ENCODE measurements at regions not wholly inside any gene's neighbourhood (a gene's known extent, or its start where the extent isn't known, plus 50 kb on each side); places are given as distances from the start of the nearest gene placed in this dataset.

DNA sequence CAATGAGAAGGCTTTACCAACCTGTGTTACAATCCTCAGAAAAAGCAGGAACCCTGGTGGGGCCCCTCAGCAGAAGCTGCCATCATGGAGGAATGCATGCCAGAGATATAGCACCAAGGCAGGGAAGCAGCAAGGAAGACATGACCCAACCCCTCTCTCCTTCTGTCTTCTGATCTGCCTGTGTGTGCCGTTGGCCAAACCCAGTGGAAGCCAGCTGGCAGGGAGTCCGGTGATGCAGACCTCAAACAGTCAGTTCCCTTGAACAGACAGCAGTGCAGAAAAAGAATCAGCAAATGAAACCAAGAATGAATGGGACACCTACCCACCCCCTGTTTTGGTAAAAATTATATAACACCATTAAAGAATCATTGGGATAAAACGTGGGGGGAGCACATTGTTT lies 234.2 kb downstream of the ZNF608 start:
- Histone ChIP-seq H3K79me2 (ENCODE audit: insufficient read depth, low read length) (no peaks in the 10 kb centered on the region), H4K20me1 (ENCODE audit: insufficient read depth, low read length) (no peaks in the 10 kb centered on the region), H3K27ac (ENCODE audit: extremely low read length, insufficient read depth, low read length) (no peak overlapping the region), H3K4me2 (ENCODE audit: low read depth, low read length) (no peak overlapping the region), H3K9me3 (ENCODE audit: low read length) (no peaks in the 10 kb centered on the region), H2AFZ (ENCODE audit: low read length) (no peak overlapping the region), H3K4me1 (ENCODE audit: insufficient read depth, low read length) (no peaks in the 10 kb centered on the region), H3K27me3 (ENCODE audit: control insufficient read depth in 1 of 2, insufficient read depth in 2 of 2, low read length in 2 of 2) (peaks cover 0 to 1% of the 10 kb centered on the region in 2 experiments; a peak in 1 of 5 replicates), H3K9ac (ENCODE audit: insufficient read depth, low read depth, low read length) (no peak overlapping the region), H3K36me3 (replicated peaks in 1 of 2; ENCODE audit: control insufficient read depth in 1 of 2, insufficient read depth in 2 of 2, low read length in 2 of 2) (no peaks in the 10 kb centered on the region), H3K4me3 (replicated peaks in 1 of 3; ENCODE audit: insufficient read depth in 1 of 3, low read depth in 2 of 3, low read length in 3 of 3) (no peak overlapping the region)
- no peak for ATAC-seq
- in situ Hi-C loops (cut with HindIII; ENCODE audit: extremely low pct_ligation_motif_present, low pct_unique_long_range_greater_than_20kb) (no loop called here), intact Hi-C loops (cut with micrococcal nuclease; ENCODE audit: unreplicated experiment) (no loop called here)
- 21% methylated on average over 3 of the region's 3 CpGs for WGBS (ENCODE audit: low lambda C conversion rate)
- ChIA-PET CTCF (ENCODE audit: low intra/inter-chr PET ratio, low total read pairs) (no interaction called here), POLR2A (no interaction called here)
- no TSS peak for BruUV-seq (replicated peaks)
- DNase-seq (ENCODE audit: low spot score), result no peak
- FAIRE-seq, result no peak
- TF ChIP-seq AHR (CRISPR knock-in tag; IDR thresholded peaks at IDR 0.05), result no peak
- no peak for TF ChIP-seq FOXP1 (IDR thresholded peaks at IDR 0.05)
- no peak for TF ChIP-seq FOXP1 (CRISPR knock-in tag; IDR thresholded peaks at IDR 0.05)
- TF ChIP-seq ZNF205 (CRISPR knock-in tag; IDR thresholded peaks at IDR 0.05), result no peak
- TF ChIP-seq, protein P1, sequence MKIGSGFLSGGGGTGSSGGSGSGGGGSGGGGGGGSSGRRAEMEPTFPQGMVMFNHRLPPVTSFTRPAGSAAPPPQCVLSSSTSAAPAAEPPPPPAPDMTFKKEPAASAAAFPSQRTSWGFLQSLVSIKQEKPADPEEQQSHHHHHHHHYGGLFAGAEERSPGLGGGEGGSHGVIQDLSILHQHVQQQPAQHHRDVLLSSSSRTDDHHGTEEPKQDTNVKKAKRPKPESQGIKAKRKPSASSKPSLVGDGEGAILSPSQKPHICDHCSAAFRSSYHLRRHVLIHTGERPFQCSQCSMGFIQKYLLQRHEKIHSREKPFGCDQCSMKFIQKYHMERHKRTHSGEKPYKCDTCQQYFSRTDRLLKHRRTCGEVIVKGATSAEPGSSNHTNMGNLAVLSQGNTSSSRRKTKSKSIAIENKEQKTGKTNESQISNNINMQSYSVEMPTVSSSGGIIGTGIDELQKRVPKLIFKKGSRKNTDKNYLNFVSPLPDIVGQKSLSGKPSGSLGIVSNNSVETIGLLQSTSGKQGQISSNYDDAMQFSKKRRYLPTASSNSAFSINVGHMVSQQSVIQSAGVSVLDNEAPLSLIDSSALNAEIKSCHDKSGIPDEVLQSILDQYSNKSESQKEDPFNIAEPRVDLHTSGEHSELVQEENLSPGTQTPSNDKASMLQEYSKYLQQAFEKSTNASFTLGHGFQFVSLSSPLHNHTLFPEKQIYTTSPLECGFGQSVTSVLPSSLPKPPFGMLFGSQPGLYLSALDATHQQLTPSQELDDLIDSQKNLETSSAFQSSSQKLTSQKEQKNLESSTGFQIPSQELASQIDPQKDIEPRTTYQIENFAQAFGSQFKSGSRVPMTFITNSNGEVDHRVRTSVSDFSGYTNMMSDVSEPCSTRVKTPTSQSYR (CRISPR knock-in tag; IDR thresholded peaks at IDR 0.05; ENCODE audit: borderline replicate concordance), result no peak
- TF ChIP-seq, protein P2, sequence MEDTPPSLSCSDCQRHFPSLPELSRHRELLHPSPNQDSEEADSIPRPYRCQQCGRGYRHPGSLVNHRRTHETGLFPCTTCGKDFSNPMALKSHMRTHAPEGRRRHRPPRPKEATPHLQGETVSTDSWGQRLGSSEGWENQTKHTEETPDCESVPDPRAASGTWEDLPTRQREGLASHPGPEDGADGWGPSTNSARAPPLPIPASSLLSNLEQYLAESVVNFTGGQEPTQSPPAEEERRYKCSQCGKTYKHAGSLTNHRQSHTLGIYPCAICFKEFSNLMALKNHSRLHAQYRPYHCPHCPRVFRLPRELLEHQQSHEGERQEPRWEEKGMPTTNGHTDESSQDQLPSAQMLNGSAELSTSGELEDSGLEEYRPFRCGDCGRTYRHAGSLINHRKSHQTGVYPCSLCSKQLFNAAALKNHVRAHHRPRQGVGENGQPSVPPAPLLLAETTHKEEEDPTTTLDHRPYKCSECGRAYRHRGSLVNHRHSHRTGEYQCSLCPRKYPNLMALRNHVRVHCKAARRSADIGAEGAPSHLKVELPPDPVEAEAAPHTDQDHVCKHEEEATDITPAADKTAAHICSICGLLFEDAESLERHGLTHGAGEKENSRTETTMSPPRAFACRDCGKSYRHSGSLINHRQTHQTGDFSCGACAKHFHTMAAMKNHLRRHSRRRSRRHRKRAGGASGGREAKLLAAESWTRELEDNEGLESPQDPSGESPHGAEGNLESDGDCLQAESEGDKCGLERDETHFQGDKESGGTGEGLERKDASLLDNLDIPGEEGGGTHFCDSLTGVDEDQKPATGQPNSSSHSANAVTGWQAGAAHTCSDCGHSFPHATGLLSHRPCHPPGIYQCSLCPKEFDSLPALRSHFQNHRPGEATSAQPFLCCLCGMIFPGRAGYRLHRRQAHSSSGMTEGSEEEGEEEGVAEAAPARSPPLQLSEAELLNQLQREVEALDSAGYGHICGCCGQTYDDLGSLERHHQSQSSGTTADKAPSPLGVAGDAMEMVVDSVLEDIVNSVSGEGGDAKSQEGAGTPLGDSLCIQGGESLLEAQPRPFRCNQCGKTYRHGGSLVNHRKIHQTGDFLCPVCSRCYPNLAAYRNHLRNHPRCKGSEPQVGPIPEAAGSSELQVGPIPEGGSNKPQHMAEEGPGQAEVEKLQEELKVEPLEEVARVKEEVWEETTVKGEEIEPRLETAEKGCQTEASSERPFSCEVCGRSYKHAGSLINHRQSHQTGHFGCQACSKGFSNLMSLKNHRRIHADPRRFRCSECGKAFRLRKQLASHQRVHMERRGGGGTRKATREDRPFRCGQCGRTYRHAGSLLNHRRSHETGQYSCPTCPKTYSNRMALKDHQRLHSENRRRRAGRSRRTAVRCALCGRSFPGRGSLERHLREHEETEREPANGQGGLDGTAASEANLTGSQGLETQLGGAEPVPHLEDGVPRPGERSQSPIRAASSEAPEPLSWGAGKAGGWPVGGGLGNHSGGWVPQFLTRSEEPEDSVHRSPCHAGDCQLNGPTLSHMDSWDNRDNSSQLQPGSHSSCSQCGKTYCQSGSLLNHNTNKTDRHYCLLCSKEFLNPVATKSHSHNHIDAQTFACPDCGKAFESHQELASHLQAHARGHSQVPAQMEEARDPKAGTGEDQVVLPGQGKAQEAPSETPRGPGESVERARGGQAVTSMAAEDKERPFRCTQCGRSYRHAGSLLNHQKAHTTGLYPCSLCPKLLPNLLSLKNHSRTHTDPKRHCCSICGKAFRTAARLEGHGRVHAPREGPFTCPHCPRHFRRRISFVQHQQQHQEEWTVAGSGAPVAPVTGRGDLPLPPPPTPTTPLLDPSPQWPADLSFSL (CRISPR knock-in tag; IDR thresholded peaks at IDR 0.05), result no peak
- no peak for TF ChIP-seq ZNF672 (CRISPR knock-in tag; IDR thresholded peaks at IDR 0.05)
- no peak for TF ChIP-seq NFKB2 (CRISPR knock-in tag; IDR thresholded peaks at IDR 0.05; ENCODE audit: borderline replicate concordance)
- no peak for TF ChIP-seq SIN3A (IDR thresholded peaks at IDR 0.05; ENCODE audit: borderline replicate concordance, low read depth, low read length)
- TF ChIP-seq, protein P3, sequence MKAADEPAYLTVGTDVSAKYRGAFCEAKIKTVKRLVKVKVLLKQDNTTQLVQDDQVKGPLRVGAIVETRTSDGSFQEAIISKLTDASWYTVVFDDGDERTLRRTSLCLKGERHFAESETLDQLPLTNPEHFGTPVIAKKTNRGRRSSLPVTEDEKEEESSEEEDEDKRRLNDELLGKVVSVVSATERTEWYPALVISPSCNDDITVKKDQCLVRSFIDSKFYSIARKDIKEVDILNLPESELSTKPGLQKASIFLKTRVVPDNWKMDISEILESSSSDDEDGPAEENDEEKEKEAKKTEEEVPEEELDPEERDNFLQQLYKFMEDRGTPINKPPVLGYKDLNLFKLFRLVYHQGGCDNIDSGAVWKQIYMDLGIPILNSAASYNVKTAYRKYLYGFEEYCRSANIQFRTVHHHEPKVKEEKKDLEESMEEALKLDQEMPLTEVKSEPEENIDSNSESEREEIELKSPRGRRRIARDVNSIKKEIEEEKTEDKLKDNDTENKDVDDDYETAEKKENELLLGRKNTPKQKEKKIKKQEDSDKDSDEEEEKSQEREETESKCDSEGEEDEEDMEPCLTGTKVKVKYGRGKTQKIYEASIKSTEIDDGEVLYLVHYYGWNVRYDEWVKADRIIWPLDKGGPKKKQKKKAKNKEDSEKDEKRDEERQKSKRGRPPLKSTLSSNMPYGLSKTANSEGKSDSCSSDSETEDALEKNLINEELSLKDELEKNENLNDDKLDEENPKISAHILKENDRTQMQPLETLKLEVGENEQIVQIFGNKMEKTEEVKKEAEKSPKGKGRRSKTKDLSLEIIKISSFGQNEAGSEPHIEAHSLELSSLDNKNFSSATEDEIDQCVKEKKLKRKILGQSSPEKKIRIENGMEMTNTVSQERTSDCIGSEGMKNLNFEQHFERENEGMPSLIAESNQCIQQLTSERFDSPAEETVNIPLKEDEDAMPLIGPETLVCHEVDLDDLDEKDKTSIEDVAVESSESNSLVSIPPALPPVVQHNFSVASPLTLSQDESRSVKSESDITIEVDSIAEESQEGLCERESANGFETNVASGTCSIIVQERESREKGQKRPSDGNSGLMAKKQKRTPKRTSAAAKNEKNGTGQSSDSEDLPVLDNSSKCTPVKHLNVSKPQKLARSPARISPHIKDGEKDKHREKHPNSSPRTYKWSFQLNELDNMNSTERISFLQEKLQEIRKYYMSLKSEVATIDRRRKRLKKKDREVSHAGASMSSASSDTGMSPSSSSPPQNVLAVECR (CRISPR knock-in tag; IDR thresholded peaks at IDR 0.05; ENCODE audit: borderline replicate concordance), result no peak
- TF ChIP-seq, protein P4, sequence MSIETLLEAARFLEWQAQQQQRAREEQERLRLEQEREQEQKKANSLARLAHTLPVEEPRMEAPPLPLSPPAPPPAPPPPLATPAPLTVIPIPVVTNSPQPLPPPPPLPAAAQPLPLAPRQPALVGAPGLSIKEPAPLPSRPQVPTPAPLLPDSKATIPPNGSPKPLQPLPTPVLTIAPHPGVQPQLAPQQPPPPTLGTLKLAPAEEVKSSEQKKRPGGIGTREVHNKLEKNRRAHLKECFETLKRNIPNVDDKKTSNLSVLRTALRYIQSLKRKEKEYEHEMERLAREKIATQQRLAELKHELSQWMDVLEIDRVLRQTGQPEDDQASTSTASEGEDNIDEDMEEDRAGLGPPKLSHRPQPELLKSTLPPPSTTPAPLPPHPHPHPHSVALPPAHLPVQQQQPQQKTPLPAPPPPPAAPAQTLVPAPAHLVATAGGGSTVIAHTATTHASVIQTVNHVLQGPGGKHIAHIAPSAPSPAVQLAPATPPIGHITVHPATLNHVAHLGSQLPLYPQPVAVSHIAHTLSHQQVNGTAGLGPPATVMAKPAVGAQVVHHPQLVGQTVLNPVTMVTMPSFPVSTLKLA (IDR thresholded peaks at IDR 0.05), result no peak
